ENCODE measurements at regions not wholly inside any gene's neighbourhood (a gene's known extent, or its start where the extent isn't known, plus 50 kb on each side); places are given as distances from the start of the nearest gene placed in this dataset.

- DNase-seq (no peak), ATAC-seq (ENCODE audit: poor library complexity) (no peak)
- Mint-ChIP-seq H3K27ac (no peak overlapping the region), H3K36me3 (ENCODE audit: low read depth) (no peaks in the 10 kb centered on the region), H3K4me1 (ENCODE audit: low read depth) (peaks cover 13% of the 10 kb centered on the region), H3K4me3 (no peak overlapping the region), H3K9me3 (no peaks in the 10 kb centered on the region), H3K27me3 (peaks cover 34% of the 10 kb centered on the region)
- peaks cover 15 to 18% of the 10 kb centered on the region in 2 experiments for H3K27me3 ChIP-seq (ENCODE audit: control insufficient read depth in 1 of 2, insufficient read depth in 2 of 2, low read length in 2 of 2)
- H3K36me3 ChIP-seq (ENCODE audit: insufficient read depth, low read length): no peaks in the 10 kb centered on the region
- POLR2A ChIA-PET: no interaction called here
- peaks cover 12% of the 10 kb centered on the region for H3K4me1 ChIP-seq (ENCODE audit: insufficient read depth, low read length)
- H3K4me3 ChIP-seq (ENCODE audit: low read length): no peak overlapping the region
- intact Hi-C loops (cut with DNase I, micrococcal nuclease): no loop called here
- no peak for TF ChIP-seq CTCF (IDR thresholded peaks at IDR 0.05)
- H3K27ac ChIP-seq (ENCODE audit: low read depth in 1 of 2, low read length in 2 of 2): no peak overlapping the region
- CTCF ChIA-PET: interaction anchor here (1.1 kb wide), 1 partner anchor 56 kb away, joined by 4 read pairs; no protein-coding TSS in a partner anchor
- H3K9me3 ChIP-seq (ENCODE audit: control insufficient read depth in 1 of 2, insufficient read depth in 1 of 2, low read length in 2 of 2): no peaks in the 10 kb centered on the region
Measured at GRCh38 chr15:66848116-66848515, 146.1 kb downstream of the SMAD6 start.

GRCh38 chr15:66848686-66849392 lies 146.8 kb downstream of the SMAD6 start:
- H3K36me3 ChIP-seq (ENCODE audit: insufficient read depth, low read length): no peaks in the 10 kb centered on the region
- H3K27me3 ChIP-seq (ENCODE audit: control insufficient read depth in 1 of 2, insufficient read depth in 2 of 2, low read length in 2 of 2): peaks cover 11 to 13% of the 10 kb centered on the region in 2 experiments
- Mint-ChIP-seq H3K36me3 (ENCODE audit: low read depth) (no peaks in the 10 kb centered on the region), H3K27me3 (peaks cover 30% of the 10 kb centered on the region), H3K4me3 (no peak overlapping the region), H3K27ac (no peak overlapping the region), H3K9me3 (no peaks in the 10 kb centered on the region), H3K4me1 (ENCODE audit: low read depth) (peaks cover 12% of the 10 kb centered on the region)
- H3K9me3 ChIP-seq (ENCODE audit: control insufficient read depth in 1 of 2, insufficient read depth in 1 of 2, low read length in 2 of 2): no peaks in the 10 kb centered on the region
- ChIA-PET CTCF (no interaction called here), POLR2A (no interaction called here)
- DNase-seq (no peak), ATAC-seq (ENCODE audit: poor library complexity) (no peak)
- intact Hi-C loops (cut with DNase I, micrococcal nuclease): no loop called here
- no peak overlapping the region for H3K27ac ChIP-seq (ENCODE audit: low read depth in 1 of 2, low read length in 2 of 2)
- H3K4me3 ChIP-seq (ENCODE audit: low read length): no peak overlapping the region
- peaks cover 8% of the 10 kb centered on the region for H3K4me1 ChIP-seq (ENCODE audit: insufficient read depth, low read length)
- no peak for TF ChIP-seq CTCF (IDR thresholded peaks at IDR 0.05)

GRCh38 chr15:66849393-66849745 lies 147.3 kb downstream of the SMAD6 start:
- no peak overlapping the region for H3K4me3 ChIP-seq (ENCODE audit: low read length)
- TF ChIP-seq CTCF (IDR thresholded peaks at IDR 0.05): no peak
- no peak overlapping the region for H3K27ac ChIP-seq (ENCODE audit: low read depth in 1 of 2, low read length in 2 of 2)
- Mint-ChIP-seq H3K27ac (no peak overlapping the region), H3K9me3 (no peaks in the 10 kb centered on the region), H3K27me3 (peaks cover 25% of the 10 kb centered on the region), H3K4me3 (no peak overlapping the region), H3K36me3 (ENCODE audit: low read depth) (no peaks in the 10 kb centered on the region), H3K4me1 (ENCODE audit: low read depth) (peaks cover 12% of the 10 kb centered on the region)
- intact Hi-C loops (cut with DNase I, micrococcal nuclease): no loop called here
- no peaks in the 10 kb centered on the region for H3K9me3 ChIP-seq (ENCODE audit: control insufficient read depth in 1 of 2, insufficient read depth in 1 of 2, low read length in 2 of 2)
- POLR2A ChIA-PET: no interaction called here
- DNase-seq (no peak), ATAC-seq (ENCODE audit: poor library complexity) (no peak)
- no peaks in the 10 kb centered on the region for H3K36me3 ChIP-seq (ENCODE audit: insufficient read depth, low read length)
- peaks cover 8% of the 10 kb centered on the region for H3K4me1 ChIP-seq (ENCODE audit: insufficient read depth, low read length)
- peaks cover 6 to 8% of the 10 kb centered on the region in 2 experiments for H3K27me3 ChIP-seq (ENCODE audit: control insufficient read depth in 1 of 2, insufficient read depth in 2 of 2, low read length in 2 of 2)
- CTCF ChIA-PET: no interaction called here
